ENCODE measurements at regions not wholly inside any gene's neighbourhood (a gene's known extent, or its start where the extent isn't known, plus 50 kb on each side); places are given as distances from the start of the nearest gene placed in this dataset.
A peak's percentile ranks its signal among the peaks of the same experiment; 100 is the strongest.
"Not testable (repeated sequence)": the region's sequence is repeated elsewhere in the genome, so short reads cannot be mapped to it uniquely, and the experiment has no call there.

- no peaks in the 10 kb centered on the region for H3K9me3 ChIP-seq (replicated peaks)
- H3K4me1 ChIP-seq (replicated peaks), result no peaks in the 10 kb centered on the region
- DNase-seq (ENCODE audit: low read depth in 1 of 2, low spot score in 2 of 2), result no peak
- no peaks in the 10 kb centered on the region for H3K36me3 ChIP-seq
- no peak overlapping the region for H3K4me3 ChIP-seq
- no peaks in the 10 kb centered on the region for H3K27me3 ChIP-seq (replicated peaks)
- no peak overlapping the region for H3K27ac ChIP-seq
These were observed 1016.1 kb downstream of the CDY1 start for GRCh38 chrY:26638063-26638462.

- not testable (repeated sequence) for H3K4me1 ChIP-seq (replicated peaks); H3K27me3 ChIP-seq (replicated peaks); H3K36me3 ChIP-seq; H3K9me3 ChIP-seq (replicated peaks); H3K27ac ChIP-seq; H3K4me3 ChIP-seq
- peak in 1 of 2 experiments; percentile 35 for DNase-seq (ENCODE audit: low read depth in 1 of 2, low spot score in 2 of 2)
These were observed 1023.9 kb downstream of the CDY1 start for GRCh38 chrY:26645856-26646255.

GRCh38 chrY:26648240-26648639 lies 1026.3 kb downstream of the CDY1 start:
- H3K4me3 ChIP-seq, H3K36me3 ChIP-seq: not testable (repeated sequence)

GRCh38 chrY:26664245-26664644 lies 1042.3 kb downstream of the CDY1 start:
- not testable (repeated sequence) for H3K4me3 ChIP-seq; H3K27ac ChIP-seq; H3K4me1 ChIP-seq (replicated peaks); H3K27me3 ChIP-seq (replicated peaks); H3K9me3 ChIP-seq (replicated peaks); H3K36me3 ChIP-seq
- DNase-seq (ENCODE audit: low read depth in 1 of 2, low spot score in 2 of 2), result peak in 1 of 2 experiments; percentile 40

More at GRCh38 chrY:26648240-26648639, 1026.3 kb downstream of the CDY1 start:
- not testable (repeated sequence) for H3K27ac ChIP-seq; DNase-seq (ENCODE audit: low read depth in 1 of 2, low spot score in 2 of 2); H3K9me3 ChIP-seq (replicated peaks); H3K27me3 ChIP-seq (replicated peaks); H3K4me1 ChIP-seq (replicated peaks)

GRCh38 chrY:26666691-26667090 lies 1044.8 kb downstream of the CDY1 start:
- not testable (repeated sequence) for H3K36me3 ChIP-seq; H3K27me3 ChIP-seq (replicated peaks); H3K4me1 ChIP-seq (replicated peaks); H3K9me3 ChIP-seq (replicated peaks); H3K27ac ChIP-seq; H3K4me3 ChIP-seq
- peak in 1 of 2 experiments; percentile 49 for DNase-seq (ENCODE audit: low read depth in 1 of 2, low spot score in 2 of 2)

- DNase-seq (ENCODE audit: low read depth in 1 of 2, low spot score in 2 of 2); H3K27me3 ChIP-seq (replicated peaks): not testable (repeated sequence)
These were observed 1047.3 kb downstream of the CDY1 start for GRCh38 chrY:26669243-26669642.

GRCh38 chrY:26670360-26670871 lies 1048.5 kb downstream of the CDY1 start:
- not testable (repeated sequence) for H3K9me3 ChIP-seq (replicated peaks); H3K4me1 ChIP-seq (replicated peaks); H3K36me3 ChIP-seq; H3K4me3 ChIP-seq; H3K27ac ChIP-seq; H3K27me3 ChIP-seq (replicated peaks)
- peak in 1 of 2 experiments; percentile 77 for DNase-seq (ENCODE audit: low read depth in 1 of 2, low spot score in 2 of 2)

More at GRCh38 chrY:26669243-26669642, 1047.3 kb downstream of the CDY1 start:
- H3K36me3 ChIP-seq; H3K27ac ChIP-seq; H3K4me3 ChIP-seq; H3K9me3 ChIP-seq (replicated peaks); H3K4me1 ChIP-seq (replicated peaks): not testable (repeated sequence)

GRCh38 chrY:26670881-26671879 lies 1049.3 kb downstream of the CDY1 start:
- not testable (repeated sequence) for H3K4me3 ChIP-seq, H3K27ac ChIP-seq
- DNase-seq (ENCODE audit: low read depth in 1 of 2, low spot score in 2 of 2), result peak; percentile 45 to 85

More at GRCh38 chrY:26670881-26671879, 1049.3 kb downstream of the CDY1 start:
- not testable (repeated sequence) for H3K4me1 ChIP-seq (replicated peaks); H3K36me3 ChIP-seq; H3K27me3 ChIP-seq (replicated peaks); H3K9me3 ChIP-seq (replicated peaks)
